Endothelial cell of umbilical vein (primary cell): ENCODE measurements at regions not wholly inside any gene's neighbourhood (a gene's known extent, or its start where the extent isn't known, plus 50 kb on each side); places are given as distances from the start of the nearest gene placed in this dataset.

Source experiments
- BruUV-seq: library from RNA; stranded (reverse); fragments of 400-500 nt; replicated peaks from 2 replicates; lab custom pipeline; 2021; lab: Mats Ljungman, UMichigan
- CTCF ChIA-PET: fragments of 300-600, 350-600 bp; sonication (Branson Sonifier 250); formaldehyde crosslinking; loops from one replicate; lab custom pipeline; 2021; ENCODE audit warnings: antibody characterized with exemption, inconsistent platforms; lab: Charles Lee
- POLR2A ChIA-PET: fragments of 300-600, 350-600 bp; sonication (Branson Sonifier 250); formaldehyde crosslinking; loops from one replicate; lab custom pipeline; 2021; ENCODE audit warnings: antibody characterized with exemption, inconsistent platforms; lab: Charles Lee
- DNase-seq: peaks from one replicate; pipeline ENCODE4 v3.0.0-alpha.2; 2011; ENCODE audit warnings: low read depth, low spot score
- FAIRE-seq: peaks from 2 replicates; lab custom pipeline; 2011; peaks lifted over from hg19 to GRCh38; lab: Jason Lieb, UNC
- H2AFZ ChIP-seq: 2 replicates; pipeline ENCODE4 v1.6.0; 2012; ENCODE audit warnings: low read depth, low read length, control low read depth, inconsistent platforms
- H3K27ac ChIP-seq: 2 replicates; pipeline ENCODE4 v1.5.1; 2011; ENCODE audit warnings: low read depth, mild to moderate bottlenecking, control low read depth, low read length, moderate library complexity; ENCODE audit not compliant: insufficient read depth
- H3K27me3 ChIP-seq, 2 experiments: 2 replicates each; pipeline versions ENCODE4 v1.6.0 to v1.6.1; 2011; ENCODE audit warnings: low read length in 2 of 2, mixed read lengths in 1 of 2; ENCODE audit not compliant: control insufficient read depth in 2 of 2, insufficient read depth in 2 of 2
- H3K36me3 ChIP-seq, 2 experiments: 2 replicates in 1 of 2; 3 replicates in 1 of 2; pipeline ENCODE4 v1.5.1; 2011; ENCODE audit warnings: low read length in 2 of 2, mild to moderate bottlenecking in 1 of 2, moderate library complexity in 1 of 2; ENCODE audit not compliant: control insufficient read depth in 2 of 2, insufficient read depth in 2 of 2; ENCODE audit errors: extremely low read depth in 1 of 2
- H3K4me1 ChIP-seq: 3 replicates; pipeline ENCODE4 v1.5.1; 2011; ENCODE audit warnings: mild to moderate bottlenecking, low read length; ENCODE audit not compliant: control insufficient read depth, insufficient read depth; ENCODE audit errors: extremely low read depth
- H3K4me2 ChIP-seq: 2 replicates; pipeline ENCODE4 v1.6.1; 2011; ENCODE audit warnings: low read length, control low read depth, mixed read lengths; ENCODE audit not compliant: insufficient read depth
- H3K4me3 ChIP-seq, 3 experiments: fragments of 200-600 bp in 1 of 3; sonication (generic), shearing (Covaris generic) in 1 of 3; replicated peaks in 1 of 3; 2 replicates each; pipeline ENCODE4 v1.5.1; 2011 to 2016; ENCODE audit warnings: control low read depth in 3 of 3, low read length in 3 of 3, mild to moderate bottlenecking in 2 of 3, inconsistent platforms in 1 of 3, low read depth in 1 of 3, moderate library complexity in 1 of 3; ENCODE audit not compliant: insufficient read depth in 1 of 3
- H3K79me2 ChIP-seq: 2 replicates; pipeline ENCODE4 v1.6.0; 2012; ENCODE audit warnings: low read length, inconsistent platforms; ENCODE audit not compliant: control insufficient read depth, insufficient read depth
- H3K9ac ChIP-seq: replicated peaks from 2 replicates; pipeline ENCODE3; 2011; ENCODE audit warnings: low read length, control low read depth; ENCODE audit not compliant: insufficient read depth; ENCODE audit errors: extremely low read depth
- H3K9me1 ChIP-seq: replicated peaks from 3 replicates; pipeline ENCODE4 v1.6.0; 2011; ENCODE audit warnings: mild to moderate bottlenecking, low read length; ENCODE audit not compliant: control insufficient read depth, insufficient read depth; ENCODE audit errors: extremely low read depth
- H3K9me3 ChIP-seq: replicated peaks from 2 replicates; pipeline ENCODE4 v1.5.1; 2012; ENCODE audit warnings: low read length, inconsistent platforms; ENCODE audit not compliant: control insufficient read depth, insufficient read depth
- H4K20me1 ChIP-seq: replicated peaks from 2 replicates; pipeline ENCODE3; 2011; ENCODE audit warnings: mild to moderate bottlenecking, low read length; ENCODE audit not compliant: control insufficient read depth, insufficient read depth; ENCODE audit errors: extremely low read depth
- EZH2 ChIP-seq: IDR thresholded peaks from 2 replicates; pipeline ENCODE4 v1.6.1; 2012; ENCODE audit warnings: borderline replicate concordance, low read depth, mild to moderate bottlenecking, moderate library complexity, low read length, inconsistent platforms; ENCODE audit not compliant: severe bottlenecking
- FOS ChIP-seq: IDR thresholded peaks from 2 replicates; pipeline ENCODE4 v1.6.1; 2011; ENCODE audit warnings: mild to moderate bottlenecking, low read length, moderate library complexity, borderline replicate concordance; ENCODE audit not compliant: insufficient read depth
- GATA2 ChIP-seq: IDR thresholded peaks from 2 replicates; pipeline ENCODE4 v1.7.0; 2011; ENCODE audit warnings: low read depth, mild to moderate bottlenecking, moderate library complexity, mixed read lengths, low read length; ENCODE audit not compliant: insufficient read length, insufficient read depth
- JUN ChIP-seq: IDR thresholded peaks from 2 replicates; pipeline ENCODE4 v1.6.1; 2011; ENCODE audit warnings: borderline replicate concordance, low read depth; ENCODE audit not compliant: insufficient read length, insufficient read depth
- MAX ChIP-seq: IDR thresholded peaks from 2 replicates; pipeline ENCODE4 v1.6.1; 2011; ENCODE audit not compliant: insufficient read depth, insufficient read length
- MYC ChIP-seq: IDR thresholded peaks from one replicate; pipeline ENCODE4 v1.6.1; 2011; ENCODE audit warnings: mild to moderate bottlenecking, low read depth, low read length
- POLR2A ChIP-seq: IDR thresholded peaks from 2 replicates; pipeline ENCODE4 v1.6.1; 2012; ENCODE audit warnings: low read depth, mild to moderate bottlenecking, control low read depth, low read length
- POLR2AphosphoS5 ChIP-seq: IDR thresholded peaks from 2 replicates; pipeline ENCODE4 v1.6.1; 2012; ENCODE audit warnings: low read depth, mild to moderate bottlenecking, control low read depth, low read length, moderate library complexity; ENCODE audit not compliant: insufficient read depth
- dilution Hi-C: fragments of 300-500 bp; cut with MboI; formaldehyde crosslinking; loops from one replicate; pipeline ENCODE4 v1.15.0; 2019; ENCODE audit warnings: low sequenced_read_pairs; ENCODE audit not compliant: extremely low pct_ligation_motif_present
- intact Hi-C: fragments of 100-400 bp; cut with micrococcal nuclease; formaldehyde crosslinking; loops from one replicate; pipeline ENCODE4 v1.10.0; 2022
- TF ChIP-seq, protein P1 (sequence below), 2 donors: IDR thresholded peaks; 1 replicate in 1 of 2; 2 replicates in 1 of 2; pipeline ENCODE4 v1.5.1; 2011; ENCODE audit warnings: low read length in 2 of 2, mild to moderate bottlenecking in 2 of 2, moderate library complexity in 2 of 2, control low read depth in 1 of 2, inconsistent platforms in 1 of 2, low read depth in 1 of 2; ENCODE audit not compliant: insufficient read depth in 1 of 2; ENCODE audit errors: extremely low read depth in 1 of 2

- CTCF ChIA-PET = no interaction called here
- DNase-seq = no peak
- dilution Hi-C loops = no loop called here
These were observed 642.5 kb downstream of the XPNPEP1 start for GRCh38 chr10:109280837-109281236.

More at GRCh38 chr10:109280837-109281236, 642.5 kb downstream of the XPNPEP1 start:
- Histone ChIP-seq H3K4me1 (no peaks in the 10 kb centered on the region), H3K9me1 (no peaks in the 10 kb centered on the region), H3K79me2 (no peaks in the 10 kb centered on the region), H3K4me2 (no peak overlapping the region), H3K27ac (no peak overlapping the region), H3K27me3 (no peaks in the 10 kb centered on the region), H4K20me1 (no peaks in the 10 kb centered on the region), H3K9me3 (no peaks in the 10 kb centered on the region), H3K36me3 (no peaks in the 10 kb centered on the region), H3K4me3 (no peak overlapping the region), H2AFZ (no peak overlapping the region), H3K9ac (no peak overlapping the region)
- POLR2A ChIA-PET = no interaction called here
- no peak for FAIRE-seq
- TF ChIP-seq JUN = no peak
- no peak for TF ChIP-seq POLR2A
- TF ChIP-seq FOS = no peak
- TF ChIP-seq, protein P1, sequence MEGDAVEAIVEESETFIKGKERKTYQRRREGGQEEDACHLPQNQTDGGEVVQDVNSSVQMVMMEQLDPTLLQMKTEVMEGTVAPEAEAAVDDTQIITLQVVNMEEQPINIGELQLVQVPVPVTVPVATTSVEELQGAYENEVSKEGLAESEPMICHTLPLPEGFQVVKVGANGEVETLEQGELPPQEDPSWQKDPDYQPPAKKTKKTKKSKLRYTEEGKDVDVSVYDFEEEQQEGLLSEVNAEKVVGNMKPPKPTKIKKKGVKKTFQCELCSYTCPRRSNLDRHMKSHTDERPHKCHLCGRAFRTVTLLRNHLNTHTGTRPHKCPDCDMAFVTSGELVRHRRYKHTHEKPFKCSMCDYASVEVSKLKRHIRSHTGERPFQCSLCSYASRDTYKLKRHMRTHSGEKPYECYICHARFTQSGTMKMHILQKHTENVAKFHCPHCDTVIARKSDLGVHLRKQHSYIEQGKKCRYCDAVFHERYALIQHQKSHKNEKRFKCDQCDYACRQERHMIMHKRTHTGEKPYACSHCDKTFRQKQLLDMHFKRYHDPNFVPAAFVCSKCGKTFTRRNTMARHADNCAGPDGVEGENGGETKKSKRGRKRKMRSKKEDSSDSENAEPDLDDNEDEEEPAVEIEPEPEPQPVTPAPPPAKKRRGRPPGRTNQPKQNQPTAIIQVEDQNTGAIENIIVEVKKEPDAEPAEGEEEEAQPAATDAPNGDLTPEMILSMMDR (IDR thresholded peaks at IDR 0.05; ENCODE audit: extremely low read depth in 1 of 2, insufficient read depth in 1 of 2, low read depth in 1 of 2, low read length in 2 of 2) = no peak
- no peak for TF ChIP-seq EZH2
- TF ChIP-seq MAX = no peak
- TF ChIP-seq MYC = no peak
- no peak for TF ChIP-seq POLR2AphosphoS5
- no peak for TF ChIP-seq GATA2
- no TSS peak for BruUV-seq
- intact Hi-C loops = no loop called here
